Adrenal gland (tissue), 5 donors: ENCODE measurements at regions not wholly inside any gene's neighbourhood (a gene's known extent, or its start where the extent isn't known, plus 50 kb on each side); places are given as distances from the start of the nearest gene placed in this dataset.

ENCODE experiments used
- CTCF ChIP-seq, 6 experiments: fragments of 450-650 bp in 4 of 6; fragments of 200-600 bp in 2 of 6; sonication (generic) in 1 of 6; IDR thresholded peaks; 1 replicate in 5 of 6; 2 replicates in 1 of 6; pipeline versions ENCODE4 v1.5.1 to v1.8.0; 2016 to 2021; ENCODE audit warnings: antibody characterized with exemption in 6 of 6, mild to moderate bottlenecking in 2 of 6, moderate library complexity in 1 of 6
- POLR2A ChIP-seq, 2 donors: fragments of 450-650 bp; IDR thresholded peaks; one replicate each; pipeline ENCODE4 v1.6.1; 2017; ENCODE audit warnings: antibody characterized with exemption in 2 of 2, mild to moderate bottlenecking in 2 of 2, moderate library complexity in 1 of 2
- donor health status: DM: no; HTN: no; CAD: no.

- TF ChIP-seq CTCF (IDR thresholded peaks at IDR 0.05) (no peak), POLR2A (IDR thresholded peaks at IDR 0.05) (no peak)
Measured at GRCh38 chr6:138569970-138570724, 70.9 kb upstream of the NHSL1 start.
